HG03039 (cell line): ENCODE measurements at regions not wholly inside any gene's neighbourhood (a gene's known extent, or its start where the extent isn't known, plus 50 kb on each side); places are given as distances from the start of the nearest gene placed in this dataset.

Experiments
- ATAC-seq: cut with Tn5 transposase; IDR thresholded peaks from one replicate; pipeline ENCODE4 v1.9.1; 2021; ENCODE audit warnings: mild to moderate bottlenecking, moderate library complexity; ENCODE audit not compliant: unreplicated experiment

- ATAC-seq, result no peak
Measured at GRCh38 chr2:104501929-104502328, 352.0 kb upstream of the POU3F3 start.

DNA sequence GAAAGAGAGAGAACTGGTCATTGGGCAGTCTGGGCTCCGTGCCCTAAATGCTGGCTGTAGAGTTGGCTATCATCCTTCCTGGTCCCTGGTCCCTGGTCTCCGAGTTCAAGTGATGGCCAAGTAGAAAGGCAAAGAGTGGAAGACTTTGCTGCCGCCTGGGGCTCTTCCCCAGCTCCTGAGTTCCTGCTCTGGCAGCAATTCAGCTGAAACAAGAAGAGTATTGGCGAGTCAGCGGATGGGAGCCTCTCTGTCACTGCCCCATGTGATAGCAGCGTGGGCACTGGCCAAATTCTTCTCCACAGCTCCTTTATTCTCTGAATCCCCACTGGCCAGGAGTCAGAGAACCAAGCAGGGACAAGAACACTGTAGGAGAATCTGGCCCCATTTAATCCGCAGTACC lies 351.0 kb upstream of the POU3F3 start:
- no peak for ATAC-seq

GRCh38 chr2:104504331-104505073 lies 349.4 kb upstream of the POU3F3 start:
- ATAC-seq, result no peak

DNA sequence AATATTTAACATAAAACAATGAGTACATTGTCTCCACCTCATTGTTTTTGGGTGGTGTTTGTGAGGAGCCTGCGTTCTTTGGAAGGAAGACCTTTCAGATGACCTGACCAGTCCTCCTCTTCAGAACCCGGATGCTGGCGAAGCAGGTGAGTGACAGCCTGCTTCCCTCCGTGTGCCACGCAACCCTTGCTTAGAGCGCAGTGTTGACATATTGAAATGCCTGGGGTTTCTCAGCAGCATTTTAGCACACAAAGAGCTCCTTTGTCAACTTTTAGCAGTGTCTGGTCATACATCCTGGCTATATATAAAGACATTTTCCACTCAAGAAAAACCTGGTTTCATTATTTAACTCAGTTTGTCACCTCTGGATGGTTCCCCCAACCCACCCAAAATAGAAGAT lies 335.7 kb upstream of the POU3F3 start:
- no peak for ATAC-seq

- ATAC-seq, result no peak
Measured at GRCh38 chr2:104521247-104521646, 332.7 kb upstream of the POU3F3 start.

DNA sequence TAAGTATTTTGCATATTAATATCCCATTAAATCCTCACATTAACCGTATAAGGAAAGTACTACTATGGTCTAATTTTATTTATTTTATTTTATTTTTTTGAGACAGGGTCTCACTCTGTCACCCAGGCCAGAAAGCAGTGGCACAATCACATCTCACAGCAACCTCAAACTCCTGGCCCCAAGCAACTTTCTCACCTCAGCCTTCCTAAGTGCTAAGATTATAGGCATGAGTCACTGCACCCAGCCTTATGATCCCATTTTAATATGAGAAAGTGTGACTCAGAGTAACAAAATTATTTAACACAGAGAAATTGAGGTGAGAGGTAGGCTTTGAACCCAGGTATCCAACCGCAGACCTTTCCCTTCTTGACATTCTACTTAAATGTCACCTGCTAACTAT lies 330.0 kb upstream of the POU3F3 start:
- ATAC-seq, result no peak

GRCh38 chr2:104528101-104528500 lies 325.8 kb upstream of the POU3F3 start:
- no peak for ATAC-seq

DNA sequence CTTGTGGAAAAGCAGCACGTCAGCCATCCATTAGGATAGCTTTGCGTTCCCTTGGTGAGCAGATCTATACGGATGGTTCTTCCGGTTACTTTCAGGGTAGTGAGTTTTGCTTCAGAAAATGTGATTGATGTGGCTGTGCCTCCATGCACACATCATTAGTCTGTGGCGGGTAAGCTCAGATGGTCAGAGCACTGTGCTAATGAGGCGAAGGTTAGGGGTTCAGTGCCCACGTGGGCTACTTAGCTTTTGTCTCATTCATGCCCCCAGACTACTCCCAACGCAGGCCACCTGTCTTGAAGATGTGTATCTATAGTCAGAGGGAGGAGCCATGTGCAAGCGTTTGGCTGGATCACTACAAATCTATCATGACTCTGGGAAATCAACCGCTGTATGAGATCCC lies 322.8 kb upstream of the POU3F3 start:
- ATAC-seq, result no peak

DNA sequence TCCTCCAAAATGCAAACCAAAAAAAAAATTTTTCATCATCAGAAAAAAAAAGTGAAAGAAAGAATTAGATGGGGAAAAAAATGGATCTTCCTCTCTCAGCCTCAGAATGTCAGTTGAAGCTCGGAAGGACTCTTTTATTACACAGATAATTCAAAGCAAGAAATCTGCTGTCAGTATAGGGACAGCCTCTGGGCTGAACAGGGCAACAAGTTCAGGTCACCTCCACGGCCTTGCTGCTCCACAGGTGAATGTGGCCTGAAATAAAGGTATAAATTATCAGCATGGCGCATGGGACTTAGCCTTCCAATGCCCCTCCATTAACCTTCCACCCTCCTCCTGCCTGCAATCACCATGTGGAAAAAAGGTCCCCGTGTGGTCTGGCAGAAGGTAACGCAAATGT lies 316.8 kb upstream of the POU3F3 start:
- ATAC-seq, result no peak

DNA sequence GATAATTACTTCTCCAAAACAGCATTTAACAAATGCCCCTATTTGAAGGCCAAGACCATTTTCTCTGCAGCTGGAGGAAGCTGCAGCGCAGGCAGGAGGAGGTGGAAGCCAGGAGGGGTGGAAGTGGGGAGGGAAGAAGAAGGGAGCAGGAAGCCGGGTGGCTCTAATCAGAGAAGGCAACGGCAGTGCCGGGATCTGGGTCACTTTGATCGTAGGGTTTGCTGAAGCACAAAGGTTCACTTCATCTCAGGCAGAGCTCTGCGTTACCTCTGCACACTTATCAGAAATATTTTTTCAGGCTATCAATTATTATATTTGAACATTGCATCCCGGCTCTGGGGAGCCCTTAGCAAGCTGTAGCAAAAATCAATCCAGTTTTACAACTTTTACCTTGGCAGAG lies 315.8 kb upstream of the POU3F3 start:
- no peak for ATAC-seq

GRCh38 chr2:104539649-104540048 lies 314.3 kb upstream of the POU3F3 start:
- ATAC-seq, result no peak

DNA sequence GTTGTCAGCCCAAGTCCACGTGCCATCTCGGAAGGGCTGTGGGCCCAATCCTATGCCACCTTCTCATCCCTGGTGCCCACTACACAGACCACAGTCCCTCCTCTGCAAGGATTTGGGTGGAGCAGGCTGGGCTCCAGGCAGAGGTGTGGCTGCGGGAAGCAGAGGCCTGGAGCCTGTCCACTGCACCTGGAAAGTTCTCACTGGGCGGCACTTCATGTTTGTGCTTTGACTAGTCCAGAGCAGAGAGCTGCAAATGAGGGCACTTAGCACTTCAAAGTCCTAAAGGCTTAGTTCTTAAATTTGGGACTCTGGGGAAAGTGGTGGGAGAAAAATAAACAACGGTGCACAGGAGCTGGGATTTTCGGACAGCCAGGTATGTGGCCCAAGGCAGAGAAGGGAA lies 308.9 kb upstream of the POU3F3 start:
- no peak for ATAC-seq

- no peak for ATAC-seq
Measured at GRCh38 chr2:104546537-104546936, 307.4 kb upstream of the POU3F3 start.

GRCh38 chr2:104547221-104547620 lies 306.7 kb upstream of the POU3F3 start:
- no peak for ATAC-seq

GRCh38 chr2:104561251-104561650 lies 292.7 kb upstream of the POU3F3 start:
- no peak for ATAC-seq

DNA sequence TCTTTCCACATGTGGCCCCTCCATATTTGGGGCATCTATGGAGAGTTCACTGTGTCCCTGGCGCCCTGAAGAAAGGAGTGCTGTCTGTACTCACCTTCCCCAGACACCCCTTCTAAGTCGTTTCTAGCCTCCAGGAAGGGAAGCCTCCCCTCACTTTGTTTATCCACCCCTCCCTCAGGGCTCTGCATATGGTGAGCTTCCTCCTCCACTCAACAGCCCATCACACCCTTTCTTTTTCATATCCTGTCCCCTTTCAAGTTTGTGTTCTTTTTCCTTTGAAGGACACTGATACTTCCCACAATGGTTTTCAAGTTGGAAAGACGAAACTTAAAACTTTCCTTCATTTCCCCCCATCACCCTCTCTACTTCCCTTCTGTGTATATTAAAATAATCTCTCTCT lies 291.4 kb upstream of the POU3F3 start:
- no peak for ATAC-seq

DNA sequence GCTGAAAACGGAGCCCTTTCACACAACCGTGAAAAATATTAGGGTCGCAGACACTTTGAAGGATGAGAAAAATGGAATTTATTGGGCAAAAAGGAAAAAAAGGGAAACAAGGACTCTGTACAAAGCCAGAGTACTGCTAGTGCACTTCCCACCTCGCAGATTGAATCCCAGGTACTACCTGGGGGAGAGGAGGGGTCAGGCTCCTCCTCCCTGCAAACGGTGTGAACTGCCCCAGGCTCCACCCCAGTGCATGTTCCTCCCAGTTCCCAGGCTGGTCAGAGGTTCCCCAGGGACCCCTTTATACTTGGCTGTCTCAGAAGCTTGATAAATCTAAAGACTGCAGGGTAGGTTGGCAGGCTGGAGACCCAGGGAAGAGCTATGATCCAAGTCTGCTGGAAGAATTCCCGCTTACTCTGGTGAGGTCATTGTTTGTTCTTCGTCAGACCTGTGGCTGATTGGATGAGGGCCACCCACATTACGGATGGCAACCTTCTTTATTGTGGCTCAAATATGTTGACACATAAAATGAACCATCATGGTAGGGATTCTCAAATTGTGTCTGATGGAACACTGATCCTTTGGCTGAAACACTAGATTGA lies 290.4 kb upstream of the POU3F3 start:
- no peak for ATAC-seq

GRCh38 chr2:104568247-104568646 lies 285.7 kb upstream of the POU3F3 start:
- ATAC-seq, result no peak

DNA sequence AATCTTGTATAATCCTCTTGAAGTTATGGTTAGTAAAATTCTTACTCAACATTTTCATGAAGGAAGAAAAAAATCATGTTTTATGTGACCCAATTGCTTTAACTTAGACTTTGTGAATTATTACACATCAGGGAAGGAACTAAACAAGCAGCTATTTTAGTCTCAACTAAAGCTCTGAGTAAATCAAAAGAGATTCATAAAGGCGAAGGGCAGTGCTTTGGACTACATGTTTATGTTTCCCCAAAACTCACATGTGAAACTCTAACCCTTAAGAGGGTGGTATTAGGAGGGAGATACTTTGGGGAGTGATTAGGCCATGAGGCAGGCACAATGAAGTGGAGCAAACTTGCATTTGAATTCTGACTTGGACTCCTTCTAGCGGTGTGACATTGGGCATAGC lies 283.7 kb upstream of the POU3F3 start:
- no peak for ATAC-seq

DNA sequence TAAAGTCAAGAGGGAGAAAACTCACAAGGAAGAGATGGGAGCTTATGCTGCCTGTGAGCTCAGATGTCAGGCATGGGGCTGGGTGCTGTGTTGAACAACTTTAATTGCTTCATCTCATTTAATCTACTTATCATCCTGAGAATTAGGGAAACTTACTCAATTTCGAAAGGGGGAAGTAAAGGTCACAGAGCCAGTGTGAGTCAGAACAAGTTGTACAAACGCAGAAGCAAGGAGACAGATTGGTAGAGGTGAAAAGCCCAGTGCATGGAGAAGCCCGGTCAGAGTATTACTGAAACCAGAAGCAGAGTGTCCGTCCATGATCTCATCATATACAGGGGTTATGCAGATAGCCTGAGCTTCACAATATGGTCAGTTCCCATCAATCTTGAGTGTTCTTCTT lies 281.1 kb upstream of the POU3F3 start:
- ATAC-seq, result no peak

DNA sequence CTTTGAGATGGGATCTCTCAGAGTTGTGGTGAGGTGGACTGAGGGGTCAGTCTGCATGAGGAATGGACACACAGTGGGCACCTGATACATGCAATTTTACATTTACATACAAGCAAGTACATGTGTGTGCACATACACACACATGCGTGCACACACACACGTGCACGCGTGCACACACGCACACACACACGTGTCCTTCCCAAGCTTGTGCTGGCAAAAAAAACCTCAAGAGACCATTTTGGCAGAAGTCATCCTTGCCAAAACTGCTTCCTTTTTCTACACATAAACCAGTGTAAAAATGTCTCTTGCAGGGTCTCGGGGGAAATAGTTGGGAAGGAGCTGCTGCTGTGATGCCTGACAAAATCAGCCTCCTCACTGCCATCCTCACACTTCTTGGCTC lies 279.5 kb upstream of the POU3F3 start:
- no peak for ATAC-seq

GRCh38 chr2:104577143-104577542 lies 276.8 kb upstream of the POU3F3 start:
- ATAC-seq, result peak; percentile 50

- no peak for ATAC-seq
Measured at GRCh38 chr2:104582471-104582870, 271.4 kb upstream of the POU3F3 start.
